H9 (cell line): ENCODE measurements at regions not wholly inside any gene's neighbourhood (a gene's known extent, or its start where the extent isn't known, plus 50 kb on each side); places are given as distances from the start of the nearest gene placed in this dataset.

ENCODE experiments used
- DNase-seq: peaks from one replicate; pipeline ENCODE4 v3.0.0-alpha.2; 2017
- H2AFZ ChIP-seq: one replicate; pipeline ENCODE4 v1.6.1; 2013; ENCODE audit warnings: mild to moderate bottlenecking, low read length, control low read depth, moderate library complexity
- H2AK5ac ChIP-seq: 2 replicates; pipeline ENCODE4 v1.6.1; 2013; ENCODE audit warnings: low read length, control low read depth, mixed read lengths; ENCODE audit not compliant: insufficient read length
- H2BK120ac ChIP-seq: one replicate; pipeline ENCODE4 v1.6.1; 2013; ENCODE audit warnings: low read depth, mild to moderate bottlenecking, low read length, control low read depth, inconsistent platforms; ENCODE audit not compliant: poor library complexity, severe bottlenecking
- H2BK12ac ChIP-seq: 2 replicates; pipeline ENCODE4 v1.6.1; 2013; ENCODE audit warnings: low read length, control low read depth, mixed read lengths, low read depth; ENCODE audit not compliant: insufficient read length
- H2BK15ac ChIP-seq: 2 replicates; pipeline ENCODE4 v1.6.1; 2013; ENCODE audit warnings: low read depth, low read length, control low read depth
- H2BK20ac ChIP-seq: one replicate; pipeline ENCODE4 v1.6.1; 2013; ENCODE audit warnings: low read depth, mild to moderate bottlenecking, low read length, control low read depth, inconsistent platforms; ENCODE audit not compliant: poor library complexity, severe bottlenecking
- H2BK5ac ChIP-seq: 2 replicates; pipeline ENCODE4 v1.6.1; 2013; ENCODE audit warnings: low read length, control low read depth, mixed read lengths; ENCODE audit not compliant: insufficient read length
- H3K14ac ChIP-seq: 2 replicates; pipeline ENCODE4 v1.6.1; 2013; ENCODE audit warnings: low read length, control low read depth; ENCODE audit not compliant: insufficient read depth
- H3K18ac ChIP-seq: 2 replicates; pipeline ENCODE4 v1.6.1; 2013; ENCODE audit warnings: low read depth, mild to moderate bottlenecking, mixed read lengths, low read length, control low read depth; ENCODE audit not compliant: insufficient read length
- H3K23ac ChIP-seq: 2 replicates; pipeline ENCODE4 v1.6.1; 2013; ENCODE audit warnings: low read length, control low read depth, mixed read lengths, low read depth; ENCODE audit not compliant: insufficient read length
- H3K23me2 ChIP-seq: 2 replicates; pipeline ENCODE4 v1.6.1; 2013; ENCODE audit warnings: low read depth, mild to moderate bottlenecking, mixed read lengths, low read length, control low read depth; ENCODE audit not compliant: insufficient read length, poor library complexity, severe bottlenecking
- H3K27ac ChIP-seq: 2 replicates; pipeline ENCODE4 v1.5.1; 2013; ENCODE audit warnings: low read length, control low read depth, mixed read lengths, low read depth; ENCODE audit not compliant: insufficient read length
- H3K27me3 ChIP-seq: 2 replicates; pipeline ENCODE4 v1.6.1; 2013; ENCODE audit warnings: low read length, control low read depth, inconsistent platforms; ENCODE audit not compliant: insufficient read depth
- H3K4ac ChIP-seq: 2 replicates; pipeline ENCODE4 v1.6.1; 2013; ENCODE audit warnings: low read depth, mild to moderate bottlenecking, control low read depth, inconsistent platforms, low read length, moderate library complexity
- H3K4me1 ChIP-seq: 2 replicates; pipeline ENCODE4 v1.6.1; 2013; ENCODE audit warnings: low read length, control low read depth, inconsistent platforms; ENCODE audit not compliant: insufficient read depth
- H3K4me2 ChIP-seq: 2 replicates; pipeline ENCODE4 v1.6.1; 2013; ENCODE audit warnings: low read length, control low read depth, mixed read lengths; ENCODE audit not compliant: insufficient read length, insufficient read depth
- H3K56ac ChIP-seq: 2 replicates; pipeline ENCODE4 v1.6.1; 2013; ENCODE audit warnings: low read depth, mild to moderate bottlenecking, mixed read lengths, low read length, control low read depth; ENCODE audit not compliant: insufficient read length
- H3K79me1 ChIP-seq: 2 replicates; pipeline ENCODE4 v1.6.1; 2013; ENCODE audit warnings: low read depth, mild to moderate bottlenecking, moderate library complexity, low read length, control low read depth, inconsistent platforms; ENCODE audit not compliant: insufficient read depth, poor library complexity, severe bottlenecking
- H3K79me2 ChIP-seq: 2 replicates; pipeline ENCODE4 v1.6.1; 2013; ENCODE audit warnings: low read length, control low read depth, inconsistent platforms; ENCODE audit not compliant: insufficient read depth
- H3K9ac ChIP-seq: 2 replicates; pipeline ENCODE4 v1.6.1; 2013; ENCODE audit warnings: low read length, control low read depth, mixed read lengths; ENCODE audit not compliant: insufficient read length; ENCODE audit errors: extremely low read depth
- H3K9me3 ChIP-seq: one replicate; pipeline ENCODE4 v1.6.1; 2013; ENCODE audit warnings: low read depth, low read length, inconsistent platforms; ENCODE audit not compliant: control insufficient read depth
- H3T11ph ChIP-seq: one replicate; pipeline ENCODE4 v1.6.1; 2013; ENCODE audit warnings: mild to moderate bottlenecking, low read length, control low read depth, inconsistent platforms
- H4K20me1 ChIP-seq: one replicate; pipeline ENCODE4 v1.6.1; 2013; ENCODE audit not compliant: control insufficient read depth, insufficient read length, insufficient read depth
- H4K5ac ChIP-seq: 2 replicates; pipeline ENCODE4 v1.6.1; 2013; ENCODE audit warnings: low read depth, mild to moderate bottlenecking, mixed read lengths, low read length, control low read depth; ENCODE audit not compliant: insufficient read length
- H4K8ac ChIP-seq: replicated peaks from 2 replicates; pipeline ENCODE4 v1.6.1; 2013; ENCODE audit warnings: low read length, control low read depth, mixed read lengths, low read depth; ENCODE audit not compliant: insufficient read length
- H4K91ac ChIP-seq: 2 replicates; pipeline ENCODE4 v1.6.1; 2013; ENCODE audit warnings: low read depth, mild to moderate bottlenecking, moderate library complexity, mixed read lengths, low read length, control low read depth; ENCODE audit not compliant: insufficient read length
- H3K27ac Mint-ChIP-seq, 3 experiments: 2 replicates in 2 of 3; 3 replicates in 1 of 3; pipeline ENCODE4 v1.8.0; 2020 to 2021; ENCODE audit warnings: mixed read lengths in 3 of 3, mild to moderate bottlenecking in 1 of 3, moderate library complexity in 1 of 3
- H3K27me3 Mint-ChIP-seq: 2 replicates; pipeline ENCODE4 v1.8.0; 2021; ENCODE audit warnings: low read depth, mild to moderate bottlenecking, moderate library complexity, mixed read lengths
- H3K36me3 Mint-ChIP-seq, 3 experiments: 2 replicates in 2 of 3; 3 replicates in 1 of 3; pipeline ENCODE4 v1.8.0; 2020 to 2021; ENCODE audit warnings: low read depth in 3 of 3, mixed read lengths in 3 of 3; ENCODE audit not compliant: insufficient read depth in 1 of 3
- H3K4me1 Mint-ChIP-seq, 2 experiments: 2 replicates each; pipeline ENCODE4 v1.8.0; 2020; ENCODE audit warnings: mixed read lengths in 2 of 2
- H3K4me3 Mint-ChIP-seq, 2 experiments: 2 replicates in 1 of 2; 3 replicates in 1 of 2; pipeline ENCODE4 v1.8.0; 2020 to 2021; ENCODE audit warnings: mild to moderate bottlenecking in 2 of 2, mixed read lengths in 2 of 2, moderate library complexity in 1 of 2
- H3K9me3 Mint-ChIP-seq, 2 experiments: 2 replicates in 1 of 2; 3 replicates in 1 of 2; pipeline ENCODE4 v1.8.0; 2020; ENCODE audit warnings: mild to moderate bottlenecking in 2 of 2, mixed read lengths in 2 of 2, moderate library complexity in 1 of 2
- CTCF ChIP-seq: fragments of 200-600 bp; sonication (generic); conservative IDR thresholded peaks from 3 replicates; pipeline ENCODE4 v1.8.0; 2021; ENCODE audit warnings: antibody characterized with exemption, mild to moderate bottlenecking
- WGBS: extraction: QIAGEN DNeasy Blood & Tissue Kit; methylation state at CpG from one replicate; pipeline ENCODE4 v1.1.7; 2013; ENCODE audit warnings: missing lambda C conversion rate, low lambda C conversion rate, mixed read lengths; ENCODE audit not compliant: insufficient read length; ENCODE audit errors: extremely low coverage; 5-methylcytosine and 5-hydroxymethylcytosine counted together

DNA sequence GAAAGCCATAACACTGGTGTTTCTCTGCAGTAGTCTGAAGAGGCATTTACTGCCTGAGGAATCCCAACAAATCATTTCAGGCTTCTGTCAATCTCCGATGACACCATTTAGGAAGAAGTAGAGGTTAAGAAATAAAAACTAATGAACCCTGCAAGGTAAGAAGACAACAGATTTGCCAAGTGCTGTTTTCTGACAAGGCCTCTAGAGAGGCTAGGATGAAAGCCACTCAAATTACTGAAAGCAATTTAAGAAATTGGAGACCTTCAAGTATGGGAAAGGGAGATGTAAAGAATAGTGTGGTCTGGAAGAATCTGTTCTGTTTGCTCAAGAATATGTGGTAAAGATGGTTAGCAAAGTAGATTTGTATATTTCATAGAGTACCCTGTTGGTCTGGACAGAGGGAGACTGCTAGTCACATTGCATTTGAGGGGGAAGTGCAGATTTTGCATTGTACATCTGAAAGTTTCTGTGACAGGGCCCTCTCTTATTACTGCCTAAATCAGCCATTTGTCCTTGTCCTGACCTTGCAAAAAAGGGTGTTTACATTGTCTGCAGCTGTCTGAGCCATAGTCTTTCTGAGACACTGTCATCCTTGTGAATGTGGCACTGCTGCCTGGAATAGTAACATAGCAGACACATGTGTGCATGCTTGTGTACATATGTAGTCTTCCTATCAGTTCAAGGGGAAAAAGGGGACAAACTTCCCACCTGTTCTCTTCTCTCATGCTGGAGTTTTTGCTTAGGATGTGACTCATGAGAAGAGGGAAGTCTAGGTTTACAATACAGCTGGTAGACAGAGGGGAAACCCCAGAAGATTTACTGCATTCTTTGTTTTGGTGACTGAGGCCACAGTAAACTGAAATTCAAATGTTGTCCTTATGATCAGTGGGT, 640.2 kb upstream of the KIRREL3 start:
- Histone ChIP-seq H3K9me3 (no peaks in the 10 kb centered on the region), H3T11ph (no peak overlapping the region), H3K4me1 (no peaks in the 10 kb centered on the region; the same call in 1 of the 2 replicates), H4K8ac (no peak overlapping the region), H3K79me2 (no peaks in the 10 kb centered on the region), H2AK5ac (no peak overlapping the region), H3K79me1 (no peaks in the 10 kb centered on the region), H3K23me2 (no peaks in the 10 kb centered on the region), H3K4ac (no peak overlapping the region), H3K18ac (no peak overlapping the region), H2BK12ac (no peak overlapping the region), H3K27me3 (no peaks in the 10 kb centered on the region), H3K14ac (no peak overlapping the region), H3K27ac (no peak overlapping the region), H2BK15ac (no peak overlapping the region), H3K23ac (no peak overlapping the region), H2BK20ac (no peak overlapping the region), H4K5ac (no peak overlapping the region), H4K20me1 (no peaks in the 10 kb centered on the region), H3K56ac (no peak overlapping the region), H3K4me2 (no peak overlapping the region), H2AFZ (no peak overlapping the region), H2BK120ac (no peak overlapping the region), H2BK5ac (no peak overlapping the region), H4K91ac (no peak overlapping the region), H3K9ac (no peak overlapping the region)
- DNase-seq, result no peak
- no peaks in the 10 kb centered on the region for H3K9me3 Mint-ChIP-seq
- peaks cover 4% of the 10 kb centered on the region in 2 experiments; a peak in 3 of 4 replicates for H3K4me1 Mint-ChIP-seq
- peak overlapping the region in 1 of 3 experiments; percentile 7; a peak in 1 of 7 replicates for H3K27ac Mint-ChIP-seq
- no peaks in the 10 kb centered on the region for H3K36me3 Mint-ChIP-seq
- no peaks in the 10 kb centered on the region for H3K27me3 Mint-ChIP-seq
- no peak for TF ChIP-seq CTCF
- no peak overlapping the region for H3K4me3 Mint-ChIP-seq
- WGBS, result no CpG with 5 or more reads among the region's 1 CpG
